ENCODE measurements at regions not wholly inside any gene's neighbourhood (a gene's known extent, or its start where the extent isn't known, plus 50 kb on each side); places are given as distances from the start of the nearest gene placed in this dataset.

GRCh38 chr14:98974113-98974512 is 297.9 kb downstream of the BCL11B start:
- no peak for TF ChIP-seq CTCF (IDR thresholded peaks at IDR 0.05)
- TF ChIP-seq EP300 (IDR thresholded peaks at IDR 0.05), result no peak
- TF ChIP-seq POLR2A (IDR thresholded peaks at IDR 0.05), result no peak
- WGBS, 2 donors, result 79 to 85% methylated on average over 1 of the region's 1 CpG
- no peaks in the 10 kb centered on the region for H3K27me3 ChIP-seq
- no peak for DNase-seq (ENCODE audit: low spot score in 2 of 2)
- H3K4me1 ChIP-seq, result no peaks in the 10 kb centered on the region
- H3K36me3 ChIP-seq, result no peaks in the 10 kb centered on the region
- no peak overlapping the region for H3K27ac ChIP-seq
- H3K9me3 ChIP-seq, result peaks cover 0 to 4% (median under 1%) of the 10 kb centered on the region in 4 donors
- no peak overlapping the region for H3K4me3 ChIP-seq

- no peak for DNase-seq (ENCODE audit: low spot score in 2 of 2)
Observed at GRCh38 chr14:98976271-98976670, 295.7 kb downstream of the BCL11B start.

GRCh38 chr14:98977451-98977850 is 294.5 kb downstream of the BCL11B start:
- Histone ChIP-seq H3K27ac (no peak overlapping the region), H3K36me3 (no peaks in the 10 kb centered on the region), H3K4me1 (no peaks in the 10 kb centered on the region), H3K4me3 (no peak overlapping the region), H3K9me3 (peaks cover 0 to 7% (median 2%) of the 10 kb centered on the region in 4 donors), H3K27me3 (no peaks in the 10 kb centered on the region)
- TF ChIP-seq CTCF (IDR thresholded peaks at IDR 0.05) (no peak), POLR2A (IDR thresholded peaks at IDR 0.05) (no peak), EP300 (IDR thresholded peaks at IDR 0.05) (no peak)
- DNase-seq (ENCODE audit: low spot score in 2 of 2), result no peak

More at GRCh38 chr14:98976271-98976670, 295.7 kb downstream of the BCL11B start:
- no peak overlapping the region for H3K27ac ChIP-seq
- no peaks in the 10 kb centered on the region for H3K27me3 ChIP-seq
- H3K4me3 ChIP-seq, result no peak overlapping the region
- H3K9me3 ChIP-seq, result peaks cover 0 to 7% (median 2%) of the 10 kb centered on the region in 4 donors
- WGBS, 2 donors, result 52 to 58% methylated on average over 3 of the region's 3 CpGs
- no peaks in the 10 kb centered on the region for H3K36me3 ChIP-seq
- no peaks in the 10 kb centered on the region for H3K4me1 ChIP-seq
- TF ChIP-seq CTCF (IDR thresholded peaks at IDR 0.05), result no peak

- TF ChIP-seq POLR2A (IDR thresholded peaks at IDR 0.05) (no peak), CTCF (IDR thresholded peaks at IDR 0.05) (no peak), EP300 (IDR thresholded peaks at IDR 0.05) (no peak)
- 85 to 92% methylated on average over 8 of the region's 8 CpGs for WGBS, 2 donors
- no peaks in the 10 kb centered on the region for H3K27me3 ChIP-seq
- no peaks in the 10 kb centered on the region for H3K36me3 ChIP-seq
- H3K4me1 ChIP-seq, result no peaks in the 10 kb centered on the region
- no peak overlapping the region for H3K4me3 ChIP-seq
- peaks cover 0 to 7% (median 2%) of the 10 kb centered on the region in 4 donors for H3K9me3 ChIP-seq
- no peak overlapping the region for H3K27ac ChIP-seq
- DNase-seq (ENCODE audit: low spot score in 2 of 2), result no peak
Observed at GRCh38 chr14:98982986-98983385, 289.0 kb downstream of the BCL11B start.

GRCh38 chr14:98984027-98984718 is 287.8 kb downstream of the BCL11B start:
- H3K27ac ChIP-seq, result no peak overlapping the region
- H3K4me3 ChIP-seq, result no peak overlapping the region
- TF ChIP-seq POLR2A (IDR thresholded peaks at IDR 0.05) (no peak), CTCF (IDR thresholded peaks at IDR 0.05) (no peak), EP300 (IDR thresholded peaks at IDR 0.05) (no peak)
- no peaks in the 10 kb centered on the region for H3K36me3 ChIP-seq
- peaks cover 0 to 5% (median 0%) of the 10 kb centered on the region in 4 donors for H3K9me3 ChIP-seq
- DNase-seq (ENCODE audit: low spot score in 2 of 2), result no peak
- 82 to 84% methylated on average over 11 of the region's 11 CpGs for WGBS, 2 donors
- H3K4me1 ChIP-seq, result no peaks in the 10 kb centered on the region
- H3K27me3 ChIP-seq, result no peaks in the 10 kb centered on the region
